Breast epithelium (tissue), 3 donors: ENCODE measurements at regions not wholly inside any gene's neighbourhood (a gene's known extent, or its start where the extent isn't known, plus 50 kb on each side); places are given as distances from the start of the nearest gene placed in this dataset.

Source experiments
- POLR2A ChIP-seq: fragments of 450-650 bp; IDR thresholded peaks from one replicate; pipeline ENCODE4 v1.6.1; 2016; ENCODE audit warnings: antibody characterized with exemption, mild to moderate bottlenecking, moderate library complexity
- POLR2AphosphoS5 ChIP-seq, 3 donors: sonication (generic); formaldehyde crosslinking; IDR thresholded peaks; one replicate each; pipeline ENCODE4 v1.6.1; 2017; ENCODE audit warnings: antibody characterized with exemption in 3 of 3
- TF ChIP-seq, protein P1 (sequence below), 3 donors: fragments of 450-650 bp; IDR thresholded peaks; one replicate each; pipeline ENCODE4 v1.5.1; 2016 to 2017; ENCODE audit warnings: antibody characterized with exemption in 3 of 3, mild to moderate bottlenecking in 3 of 3, moderate library complexity in 3 of 3

DNA sequence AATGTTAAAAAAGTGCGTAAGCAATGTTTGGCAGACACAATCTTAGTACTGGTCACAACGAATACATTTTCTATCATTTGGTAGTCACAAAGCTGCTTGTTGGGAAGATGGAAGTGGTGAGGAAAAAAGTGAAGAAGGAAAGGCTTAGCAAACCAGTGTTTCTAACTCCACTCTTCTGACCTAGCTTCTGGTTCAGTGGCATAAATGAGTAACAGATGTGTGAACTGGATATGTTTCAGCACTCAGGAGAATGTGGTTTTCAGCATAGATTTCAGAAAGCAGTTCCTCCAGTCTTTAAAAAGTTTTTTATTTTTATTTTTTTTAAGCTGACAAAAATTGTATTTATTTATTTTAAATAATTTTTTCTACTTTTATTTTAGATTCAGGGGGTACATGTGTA is 357.1 kb downstream of the CPS1 start:
- TF ChIP-seq, protein P1, sequence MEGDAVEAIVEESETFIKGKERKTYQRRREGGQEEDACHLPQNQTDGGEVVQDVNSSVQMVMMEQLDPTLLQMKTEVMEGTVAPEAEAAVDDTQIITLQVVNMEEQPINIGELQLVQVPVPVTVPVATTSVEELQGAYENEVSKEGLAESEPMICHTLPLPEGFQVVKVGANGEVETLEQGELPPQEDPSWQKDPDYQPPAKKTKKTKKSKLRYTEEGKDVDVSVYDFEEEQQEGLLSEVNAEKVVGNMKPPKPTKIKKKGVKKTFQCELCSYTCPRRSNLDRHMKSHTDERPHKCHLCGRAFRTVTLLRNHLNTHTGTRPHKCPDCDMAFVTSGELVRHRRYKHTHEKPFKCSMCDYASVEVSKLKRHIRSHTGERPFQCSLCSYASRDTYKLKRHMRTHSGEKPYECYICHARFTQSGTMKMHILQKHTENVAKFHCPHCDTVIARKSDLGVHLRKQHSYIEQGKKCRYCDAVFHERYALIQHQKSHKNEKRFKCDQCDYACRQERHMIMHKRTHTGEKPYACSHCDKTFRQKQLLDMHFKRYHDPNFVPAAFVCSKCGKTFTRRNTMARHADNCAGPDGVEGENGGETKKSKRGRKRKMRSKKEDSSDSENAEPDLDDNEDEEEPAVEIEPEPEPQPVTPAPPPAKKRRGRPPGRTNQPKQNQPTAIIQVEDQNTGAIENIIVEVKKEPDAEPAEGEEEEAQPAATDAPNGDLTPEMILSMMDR (IDR thresholded peaks at IDR 0.05) = no peak
- TF ChIP-seq POLR2A (no peak), POLR2AphosphoS5 (IDR thresholded peaks at IDR 0.05) (no peak)
